ENCODE measurements at regions not wholly inside any gene's neighbourhood (a gene's known extent, or its start where the extent isn't known, plus 50 kb on each side); places are given as distances from the start of the nearest gene placed in this dataset.

DNA sequence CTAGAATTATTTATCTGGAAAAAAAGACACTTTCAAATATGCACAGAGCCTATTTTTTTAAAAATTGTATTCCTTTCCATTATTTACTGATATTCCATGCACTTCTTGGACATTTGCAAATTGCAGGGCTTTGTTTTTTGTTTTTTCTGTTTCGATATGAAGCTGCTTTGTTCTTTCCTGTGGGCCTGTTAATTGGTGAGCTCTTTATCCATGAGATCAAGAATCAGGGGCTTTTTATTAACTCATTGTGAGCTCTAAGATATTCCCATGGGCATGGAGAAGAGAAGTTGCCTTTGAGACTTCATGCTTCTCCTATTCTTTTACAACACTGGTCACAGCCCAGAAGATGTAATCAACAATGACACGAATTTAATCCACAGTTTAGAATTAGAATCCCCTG is 145.1 kb downstream of the SAMD5 start:
- TF ChIP-seq POLR2A (IDR thresholded peaks at IDR 0.05; ENCODE audit: low read length) (no peak), GATA1 (IDR thresholded peaks at IDR 0.05; ENCODE audit: low read depth, low read length) (no peak)

GRCh38 chr6:147654103-147654845 is 145.8 kb downstream of the SAMD5 start:
- TF ChIP-seq GATA1 (IDR thresholded peaks at IDR 0.05; ENCODE audit: low read depth, low read length) (no peak), POLR2A (IDR thresholded peaks at IDR 0.05; ENCODE audit: low read length) (no peak)
- no peak for DNase-seq

More for the DNA sequence above, 145.1 kb downstream of the SAMD5 start:
- DNase-seq: no peak

DNA sequence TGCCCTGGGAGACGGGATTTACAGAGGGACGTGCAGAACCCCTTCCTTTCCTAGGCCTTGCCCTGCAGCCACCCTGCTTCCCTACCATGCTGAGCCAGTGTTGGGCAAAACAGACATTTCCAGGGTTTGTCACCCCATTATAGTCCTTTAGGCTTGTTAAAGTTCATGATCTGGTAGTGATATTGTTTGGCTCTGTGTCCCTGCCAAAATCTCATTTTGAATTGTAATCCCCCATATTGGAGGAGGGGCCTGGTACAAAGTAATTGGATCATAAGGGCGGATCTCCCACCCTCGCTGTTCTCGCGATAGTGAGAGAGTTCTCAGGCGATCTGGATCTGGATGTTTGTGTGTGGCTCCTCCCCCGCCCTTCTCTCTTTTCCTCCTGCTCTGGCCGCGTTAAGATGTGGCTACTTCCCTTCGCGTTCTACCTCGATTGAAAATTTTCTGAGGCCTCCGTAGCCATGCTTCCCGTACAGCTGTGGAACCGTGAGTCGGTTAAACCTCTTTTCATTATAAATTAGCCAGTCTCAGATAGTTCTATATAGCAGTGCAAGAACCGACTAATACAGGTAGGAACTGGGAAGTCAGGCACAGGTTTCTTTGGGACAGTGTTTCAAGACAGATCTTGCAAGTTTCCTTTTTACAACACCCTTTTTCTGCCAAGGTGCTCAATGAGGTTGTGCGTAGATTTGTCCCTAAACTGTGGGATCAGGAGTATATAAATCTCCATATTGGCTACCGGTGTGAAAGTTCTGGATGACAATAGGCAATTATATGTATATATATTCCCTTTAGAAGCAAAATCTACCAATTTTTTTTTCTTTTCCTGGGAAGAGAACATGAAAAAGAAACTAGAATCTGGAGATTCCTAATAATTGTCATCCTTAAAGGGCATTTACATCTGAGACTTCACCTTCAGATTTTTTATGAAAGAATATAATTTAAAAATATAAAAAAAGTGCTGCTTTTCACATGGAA is 152.1 kb downstream of the SAMD5 start:
- no peak for TF ChIP-seq POLR2A (IDR thresholded peaks at IDR 0.05; ENCODE audit: low read length)
- no peak for TF ChIP-seq GATA1 (IDR thresholded peaks at IDR 0.05; ENCODE audit: low read depth, low read length)
- no peak for DNase-seq

- TF ChIP-seq POLR2A (IDR thresholded peaks at IDR 0.05; ENCODE audit: low read length): no peak
- TF ChIP-seq GATA1 (IDR thresholded peaks at IDR 0.05; ENCODE audit: low read depth, low read length): no peak
- no peak for DNase-seq
Observed at GRCh38 chr6:147662646-147663045, 154.2 kb downstream of the SAMD5 start.

DNA sequence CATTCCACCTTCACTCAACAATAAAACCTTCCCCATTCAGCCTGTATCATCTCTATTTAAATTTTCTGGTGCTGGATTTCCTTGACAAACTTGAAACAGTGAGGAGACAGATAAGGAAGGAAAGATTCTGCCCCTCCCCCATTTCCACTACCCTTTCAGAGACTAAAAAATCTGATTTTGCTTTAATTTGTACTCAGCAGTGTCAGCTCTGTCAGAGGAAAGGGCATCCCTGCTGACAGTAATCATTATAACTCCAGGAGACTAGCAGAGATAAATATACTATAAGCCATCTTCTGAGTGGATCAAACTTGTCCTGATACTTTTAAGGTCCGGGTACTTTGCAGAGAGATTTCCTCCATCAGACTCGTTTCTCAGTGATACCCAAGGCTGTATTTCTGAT is 155.6 kb downstream of the SAMD5 start:
- DNase-seq: no peak
- no peak for TF ChIP-seq POLR2A (IDR thresholded peaks at IDR 0.05; ENCODE audit: low read length)
- no peak for TF ChIP-seq GATA1 (IDR thresholded peaks at IDR 0.05; ENCODE audit: low read depth, low read length)

GRCh38 chr6:147666255-147666654 is 157.8 kb downstream of the SAMD5 start:
- DNase-seq: no peak
- TF ChIP-seq GATA1 (IDR thresholded peaks at IDR 0.05; ENCODE audit: low read depth, low read length) (no peak), POLR2A (IDR thresholded peaks at IDR 0.05; ENCODE audit: low read length) (no peak)

DNA sequence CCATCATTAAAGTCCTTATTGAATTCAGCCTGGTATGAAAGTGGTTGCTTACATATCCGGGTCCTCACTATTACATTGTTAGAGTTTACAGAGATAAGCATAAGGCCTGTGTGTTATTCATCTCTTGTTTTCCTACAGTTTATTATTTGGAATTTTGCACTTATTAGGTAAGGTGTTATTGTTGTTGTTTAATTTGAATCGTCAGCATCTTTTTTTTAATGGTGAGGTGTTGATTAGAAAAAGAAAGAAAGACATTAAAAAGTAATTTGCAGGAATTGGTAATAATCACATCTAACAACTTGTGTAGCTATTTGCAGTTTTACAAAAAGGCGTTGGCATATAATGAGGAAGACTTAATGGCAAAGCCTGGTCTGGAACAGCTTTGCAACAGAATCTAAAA is 158.6 kb downstream of the SAMD5 start:
- TF ChIP-seq GATA1 (IDR thresholded peaks at IDR 0.05; ENCODE audit: low read depth, low read length) (no peak), POLR2A (IDR thresholded peaks at IDR 0.05; ENCODE audit: low read length) (no peak)
- DNase-seq: no peak

- TF ChIP-seq GATA1 (IDR thresholded peaks at IDR 0.05; ENCODE audit: low read depth, low read length) (no peak), POLR2A (IDR thresholded peaks at IDR 0.05; ENCODE audit: low read length) (no peak)
- no peak for DNase-seq
Observed at GRCh38 chr6:147674099-147674498, 165.6 kb downstream of the SAMD5 start.

DNA sequence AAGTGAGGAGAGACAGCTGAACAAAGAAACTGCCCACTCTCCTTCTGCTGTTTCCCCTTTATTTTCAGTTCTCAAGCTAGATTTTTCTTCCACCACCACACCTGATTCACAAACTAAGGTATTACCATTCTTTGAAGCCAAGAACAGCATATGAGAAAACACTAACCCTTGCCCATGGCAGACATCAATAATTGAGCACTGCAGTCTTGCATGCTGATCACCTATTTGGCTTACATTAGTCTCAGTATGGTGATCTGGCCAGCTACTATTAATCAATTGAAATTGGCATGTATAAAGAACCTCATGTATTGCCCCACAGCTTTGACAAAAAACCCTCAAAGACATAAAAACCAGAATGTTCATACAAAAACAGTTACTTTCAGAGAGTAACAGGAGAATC is 166.3 kb downstream of the SAMD5 start:
- no peak for DNase-seq
- TF ChIP-seq GATA1 (IDR thresholded peaks at IDR 0.05; ENCODE audit: low read depth, low read length) (no peak), POLR2A (IDR thresholded peaks at IDR 0.05; ENCODE audit: low read length) (no peak)

DNA sequence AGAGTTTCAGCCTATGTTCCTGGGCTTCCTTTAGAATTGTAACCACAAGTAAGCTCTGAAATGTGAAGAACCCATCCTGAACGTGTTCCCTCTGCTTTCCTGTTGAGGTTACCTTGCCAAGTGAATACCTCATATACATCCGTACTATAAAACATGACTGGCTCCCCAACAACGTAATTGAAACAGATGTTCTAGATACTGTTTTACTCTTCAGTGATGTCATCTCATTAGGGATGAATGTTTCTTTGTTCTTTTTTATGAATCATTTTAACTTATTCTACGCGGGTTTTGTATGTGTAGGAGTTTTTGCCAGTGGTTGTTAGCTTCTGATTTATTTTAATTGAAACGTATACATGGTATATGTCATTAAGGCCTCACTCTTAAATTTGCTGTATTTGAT is 166.8 kb downstream of the SAMD5 start:
- DNase-seq: no peak
- no peak for TF ChIP-seq GATA1 (IDR thresholded peaks at IDR 0.05; ENCODE audit: low read depth, low read length)
- TF ChIP-seq POLR2A (IDR thresholded peaks at IDR 0.05; ENCODE audit: low read length): no peak

GRCh38 chr6:147676495-147677199 is 168.2 kb downstream of the SAMD5 start:
- no peak for DNase-seq
- TF ChIP-seq GATA1 (IDR thresholded peaks at IDR 0.05; ENCODE audit: low read depth, low read length) (no peak), POLR2A (IDR thresholded peaks at IDR 0.05; ENCODE audit: low read length) (no peak)

GRCh38 chr6:147677647-147678046 is 169.2 kb downstream of the SAMD5 start:
- no peak for DNase-seq
- TF ChIP-seq GATA1 (IDR thresholded peaks at IDR 0.05; ENCODE audit: low read depth, low read length) (no peak), POLR2A (IDR thresholded peaks at IDR 0.05; ENCODE audit: low read length) (no peak)

GRCh38 chr6:147678253-147678652 is 169.8 kb downstream of the SAMD5 start:
- DNase-seq: no peak
- no peak for TF ChIP-seq POLR2A (IDR thresholded peaks at IDR 0.05; ENCODE audit: low read length)
- TF ChIP-seq GATA1 (IDR thresholded peaks at IDR 0.05; ENCODE audit: low read depth, low read length): no peak

DNA sequence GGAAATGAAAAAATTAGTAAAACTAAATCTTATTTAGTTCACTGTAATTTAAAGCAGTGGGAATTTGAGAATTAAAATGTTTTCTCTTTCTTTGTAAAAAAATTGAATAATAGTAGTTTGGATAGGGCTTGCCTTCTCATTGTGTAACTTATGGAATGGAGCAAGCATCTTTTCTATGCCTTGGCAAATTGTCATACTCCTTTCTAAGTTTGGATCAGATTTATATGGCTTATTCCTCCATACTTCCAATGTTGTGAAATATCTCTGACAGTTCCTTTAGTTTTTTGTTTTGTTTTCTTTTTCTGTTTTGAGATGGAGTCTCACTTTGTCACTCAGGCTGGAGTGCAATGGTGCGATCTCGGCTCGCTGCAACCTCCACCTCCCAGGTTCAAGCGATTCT is 176.4 kb downstream of the SAMD5 start:
- no peak for TF ChIP-seq POLR2A (IDR thresholded peaks at IDR 0.05; ENCODE audit: low read length)
- TF ChIP-seq GATA1 (IDR thresholded peaks at IDR 0.05; ENCODE audit: low read depth, low read length): no peak
- DNase-seq: no peak
